Right lobe of liver (tissue), 6 donors: ENCODE measurements at regions not wholly inside any gene's neighbourhood (a gene's known extent, or its start where the extent isn't known, plus 50 kb on each side); places are given as distances from the start of the nearest gene placed in this dataset.

ENCODE experiments used
- ATAC-seq, 4 donors: fragments of 200-7000 bp; cut with Tn5 transposase; one replicate each; pipeline ENCODE4 v1.9.1; 2020; ENCODE audit warnings: mild to moderate bottlenecking in 4 of 4, moderate library complexity in 4 of 4
- DNase-seq, 3 donors: peaks; one replicate each; pipeline ENCODE4 v3.0.0-alpha.2; 2020
- H3K27ac ChIP-seq, 3 donors: fragments of 200-600 bp; one replicate each; pipeline ENCODE4 v1.8.0; 2022
- H3K27me3 ChIP-seq, 2 donors: fragments of 200-600 bp; one replicate each; pipeline ENCODE4 v1.8.0; 2022
- H3K36me3 ChIP-seq, 4 donors: fragments of 200-600 bp; sonication (generic) in 1 of 4; one replicate each; pipeline versions ENCODE4 v1.5.1 to v1.8.0; 2017 to 2022; ENCODE audit warnings: control low read depth in 1 of 4
- H3K4me1 ChIP-seq, 4 donors: fragments of 200-600 bp; sonication (generic) in 1 of 4; one replicate each; pipeline versions ENCODE4 v1.5.1 to v1.8.0; 2017 to 2022; ENCODE audit warnings: control low read depth in 1 of 4
- H3K4me3 ChIP-seq, 3 donors: fragments of 200-600 bp; one replicate each; pipeline ENCODE4 v1.8.0; 2022
- H3K9me3 ChIP-seq, 4 donors: fragments of 200-600 bp; sonication (generic) in 1 of 4; one replicate each; pipeline versions ENCODE4 v1.5.1 to v1.8.0; 2017 to 2022; ENCODE audit warnings: control low read depth in 1 of 4
- CTCF ChIP-seq, 4 donors: fragments of 200-600 bp in 3 of 4; fragments of 450-650 bp in 1 of 4; IDR thresholded peaks; one replicate each; pipeline versions ENCODE4 v1.5.1 to v1.8.0; 2016 to 2022; ENCODE audit warnings: antibody characterized with exemption in 4 of 4, mild to moderate bottlenecking in 2 of 4
- POLR2A ChIP-seq: fragments of 450-650 bp; IDR thresholded peaks from one replicate; pipeline ENCODE4 v1.6.1; 2017; ENCODE audit warnings: antibody characterized with exemption, mild to moderate bottlenecking
- WGBS: methylation state at CpG from one replicate; pipeline ENCODE4 v1.1.6; 2018; ENCODE audit warnings: low coverage, low lambda C conversion rate; ENCODE audit not compliant: insufficient coverage; ENCODE audit errors: missing lambda C conversion rate; 5-methylcytosine and 5-hydroxymethylcytosine counted together
- intact Hi-C, 2 donors: fragments of 100-400 bp; cut with DNase I; formaldehyde crosslinking; loops; one replicate each; pipeline versions ENCODE4 v1.11.2 to v1.14.1; 2022
- donor health status: DM: no; HTN: yes; CAD: no.
- donor health status: DM: no; HTN: no; CAD: no.
- donor health status: DM: no; HTN: no; CAD: no.
- donor health status: DM: no; HTN: yes; CAD: no.
- donor health status: DM: no; HTN: yes; CAD: no.

- ATAC-seq (no peak), DNase-seq (no peak)
- intact Hi-C loops: loop anchor here in 1 of 2 donors (10.0 kb wide), 1 partner anchor 240 kb away; no protein-coding TSS in a partner anchor
- Histone ChIP-seq H3K4me3 (no peak overlapping the region), H3K4me1 (no peaks in the 10 kb centered on the region), H3K27me3 (no peaks in the 10 kb centered on the region), H3K9me3 (no peaks in the 10 kb centered on the region), H3K36me3 (no peaks in the 10 kb centered on the region), H3K27ac (no peak overlapping the region)
- TF ChIP-seq POLR2A: no peak
- no peak for TF ChIP-seq CTCF (IDR thresholded peaks at IDR 0.05)
- 100% methylated on average over 1 of the region's 1 CpG for whole genome bisulfite sequencing
Observed at GRCh38 chr5:103474677-103475076, 87.9 kb downstream of the NUDT12 start.

GRCh38 chr5:103473725-103474124 lies 88.9 kb downstream of the NUDT12 start:
- Histone ChIP-seq H3K36me3 (no peaks in the 10 kb centered on the region), H3K27me3 (no peaks in the 10 kb centered on the region), H3K4me1 (no peaks in the 10 kb centered on the region), H3K9me3 (no peaks in the 10 kb centered on the region), H3K27ac (no peak overlapping the region), H3K4me3 (no peak overlapping the region)
- ATAC-seq: no peak
- intact Hi-C loops: loop anchor here in 1 of 2 donors (10.0 kb wide), 1 partner anchor 239 kb away; no protein-coding TSS in a partner anchor
- DNase-seq: no peak
- TF ChIP-seq POLR2A: no peak
- no peak for TF ChIP-seq CTCF (IDR thresholded peaks at IDR 0.05)

- intact Hi-C loops: loop anchor here in 1 of 2 donors (10.0 kb wide), 1 partner anchor 238 kb away; no protein-coding TSS in a partner anchor
- Histone ChIP-seq H3K9me3 (no peaks in the 10 kb centered on the region), H3K36me3 (no peaks in the 10 kb centered on the region), H3K27ac (no peak overlapping the region), H3K4me3 (no peak overlapping the region), H3K27me3 (no peaks in the 10 kb centered on the region), H3K4me1 (no peaks in the 10 kb centered on the region)
- peak in 2 of 4 donors; percentile 46 to 83 for ATAC-seq
- no peak for DNase-seq
- 83% methylated on average over 1 of the region's 1 CpG for WGBS
- TF ChIP-seq POLR2A (no peak), CTCF (IDR thresholded peaks at IDR 0.05) (no peak)
Observed at GRCh38 chr5:103472830-103473229, 89.8 kb downstream of the NUDT12 start.

- Histone ChIP-seq H3K9me3 (no peaks in the 10 kb centered on the region), H3K4me3 (no peak overlapping the region), H3K27ac (no peak overlapping the region), H3K36me3 (no peaks in the 10 kb centered on the region), H3K4me1 (no peaks in the 10 kb centered on the region), H3K27me3 (no peaks in the 10 kb centered on the region)
- intact Hi-C loops: loop anchor here in 1 of 2 donors (10.0 kb wide), 1 partner anchor 237 kb away; no protein-coding TSS in a partner anchor
- WGBS: 39% methylated on average over 1 of the region's 1 CpG
- TF ChIP-seq CTCF (IDR thresholded peaks at IDR 0.05) (no peak), POLR2A (no peak)
- ATAC-seq (no peak), DNase-seq (no peak)
Observed at GRCh38 chr5:103472265-103472664, 90.3 kb downstream of the NUDT12 start.
